ENCODE measurements at regions not wholly inside any gene's neighbourhood (a gene's known extent, or its start where the extent isn't known, plus 50 kb on each side); places are given as distances from the start of the nearest gene placed in this dataset.

- Histone ChIP-seq H3K4me3 (ENCODE audit: extremely low read depth in 1 of 4, insufficient read depth in 2 of 4, low read depth in 3 of 4, low read length in 4 of 4) (no peak overlapping the region), H3K9ac (replicated peaks in 1 of 4; ENCODE audit: extremely low read depth in 1 of 4, low read depth in 3 of 4, low read length in 3 of 4) (no peak overlapping the region), H3K18ac (ENCODE audit: extremely low read depth, low read length) (no peak overlapping the region), H3K56ac (replicated peaks; ENCODE audit: insufficient read length, low read depth, low read length) (no peak overlapping the region), H3K23ac (ENCODE audit: insufficient read length) (no peak overlapping the region), H3K36me3 (ENCODE audit: control insufficient read depth in 2 of 4, insufficient read depth in 4 of 4, low read length in 3 of 4) (no peaks in the 10 kb centered on the region), H2BK120ac (replicated peaks; ENCODE audit: low read depth, low read length) (peak overlapping the region; percentile 39), H3K79me1 (ENCODE audit: low read depth, low read length) (no peaks in the 10 kb centered on the region), H3K9me3 (ENCODE audit: insufficient read depth in 2 of 2, low read depth in 1 of 2, low read length in 1 of 2) (no peaks in the 10 kb centered on the region), H3K14ac (ENCODE audit: insufficient read length) (no peak overlapping the region), H2BK20ac (ENCODE audit: low read length) (no peak overlapping the region), H3K23me2 (ENCODE audit: low read depth, low read length) (no peaks in the 10 kb centered on the region), H3K4ac (replicated peaks; ENCODE audit: insufficient read length, low read depth, low read length) (no peak overlapping the region), H3K79me2 (ENCODE audit: control insufficient read depth in 1 of 2, insufficient read depth in 2 of 2, low read length in 2 of 2) (no peaks in the 10 kb centered on the region), H4K20me1 (replicated peaks in 1 of 2; ENCODE audit: control insufficient read depth in 1 of 2, insufficient read depth in 2 of 2, low read length in 2 of 2) (no peaks in the 10 kb centered on the region), H2AK5ac (ENCODE audit: low read depth, low read length) (no peak overlapping the region), H4K5ac (ENCODE audit: insufficient read length, low read depth, low read length) (no peak overlapping the region), H3K27me3 (replicated peaks in 1 of 4; ENCODE audit: control insufficient read depth in 3 of 4, extremely low read depth in 1 of 4, insufficient read depth in 3 of 4, low read length in 3 of 4) (no peaks in the 10 kb centered on the region), H2BK5ac (ENCODE audit: low read depth, low read length) (no peak overlapping the region), H2BK15ac (ENCODE audit: low read length) (no peak overlapping the region), H4K8ac (ENCODE audit: extremely low read depth, insufficient read depth, low read length) (no peak overlapping the region), H2AFZ (ENCODE audit: low read length) (no peak overlapping the region), H2BK12ac (ENCODE audit: low read depth, low read length) (0 out of 2 replicates have a peak overlapping the region, but pooled peaks have one; percentile 88), H3K27ac (ENCODE audit: low read depth, low read length) (no peak overlapping the region), H3K4me1 (replicated peaks in 1 of 4; ENCODE audit: control insufficient read depth in 3 of 4, insufficient read depth in 4 of 4, low read length in 3 of 4) (peaks cover 0 to 14% (median 1%) of the 10 kb centered on the region in 4 experiments; a peak in 2 of 7 replicates), H4K91ac (replicated peaks; ENCODE audit: insufficient read length, low read length) (no peak overlapping the region), H3K4me2 (ENCODE audit: insufficient read depth in 1 of 2, low read depth in 2 of 2, low read length in 2 of 2) (no peak overlapping the region)
- WGBS, 2 experiments (ENCODE audit: extremely low coverage in 1 of 2, insufficient coverage in 1 of 2, insufficient read length in 1 of 2, insufficient replicate concordance in 2 of 2, low coverage in 1 of 2, low lambda C conversion rate in 2 of 2, missing lambda C conversion rate in 1 of 2), result 83% methylated on average over 4 of the region's 4 CpGs; no CpG with 5 or more reads in 1 of the 2 experiments
- POLR2A ChIA-PET (ENCODE audit: partially characterized antibody), result no interaction called here
- no peak for TF ChIP-seq SAP30 (IDR thresholded peaks at IDR 0.05; ENCODE audit: insufficient read depth, insufficient replicate concordance, low read length)
- DNase-seq (ENCODE audit: low read depth in 1 of 2, low spot score in 2 of 2), result no peak
- CTCF ChIA-PET (ENCODE audit: partially characterized antibody), result interaction anchor here (1.3 kb wide), 1 partner anchor 9 kb away, joined by 4 read pairs; no protein-coding TSS in a partner anchor
- FAIRE-seq, result no peak
Measured at GRCh38 chr16:47866423-47866822, 289.4 kb downstream of the ABCC12 start.
